HCT116 (cell line): ENCODE measurements at regions not wholly inside any gene's neighbourhood (a gene's known extent, or its start where the extent isn't known, plus 50 kb on each side); places are given as distances from the start of the nearest gene placed in this dataset.

Experiments
- ATAC-seq: fragments of 200-7000 bp; cut with Tn5 transposase; 2 replicates; pipeline ENCODE4 v1.9.1; 2020; ENCODE audit warnings: mild to moderate bottlenecking, moderate library complexity
- BruUV-seq: library from RNA; stranded (reverse); fragments of 400-500 nt; replicated peaks from 2 replicates; lab custom pipeline; 2021; lab: Mats Ljungman, UMichigan
- CTCF ChIA-PET: fragments of 300-600 bp; sonication (Branson Sonifier 250); formaldehyde crosslinking; loops from one replicate; lab custom pipeline; 2021; ENCODE audit warnings: antibody characterized with exemption; lab: Charles Lee
- POLR2A ChIA-PET: fragments of 300-600, 350-600 bp; sonication (Branson Sonifier 250); formaldehyde crosslinking; loops from one replicate; lab custom pipeline; 2021; ENCODE audit warnings: antibody characterized with exemption; lab: Charles Lee
- RAD21 ChIA-PET, 2 experiments: fragments of 300-600 bp; sonication (Branson Sonifier 250); formaldehyde crosslinking; loops; one replicate each; lab custom pipeline; 2023; ENCODE audit warnings: low total read pairs in 2 of 2; ENCODE audit not compliant: uncharacterized antibody in 2 of 2, unreplicated experiment in 2 of 2, low non-redundant PET in 1 of 2; lab: Charles Lee
- DNase-seq: peaks from one replicate; pipeline ENCODE4 v3.0.0-alpha.2; 2010; ENCODE audit warnings: low read depth, low spot score
- H2AFZ ChIP-seq: fragments of 200-600 bp; shearing (Covaris generic), sonication (generic); 2 replicates; pipeline ENCODE4 v1.6.1; 2017; ENCODE audit warnings: low read depth, mixed run types, mixed read lengths, antibody characterized with exemption, low read length; ENCODE audit not compliant: poor library complexity, severe bottlenecking
- H3K27ac ChIP-seq: 2 replicates; pipeline ENCODE4 v1.5.1; 2012; ENCODE audit warnings: low read depth, low read length
- H3K27me3 ChIP-seq: fragments of 200-600 bp; sonication (generic); 2 replicates; pipeline ENCODE4 v1.6.1; 2016; ENCODE audit warnings: mixed run types, low read length, mixed read lengths; ENCODE audit not compliant: insufficient read depth
- H3K36me3 ChIP-seq, 2 experiments: fragments of 200-500 bp in 1 of 2; fragments of 200-600 bp in 1 of 2; sonication (Bioruptor generic) in 1 of 2; sonication (generic) in 1 of 2; 2 replicates each; pipeline versions ENCODE4 v1.5.1 to v1.6.1; 2014 to 2016; ENCODE audit warnings: low read length in 2 of 2, inconsistent platforms in 1 of 2, mixed read lengths in 1 of 2, mixed run types in 1 of 2; ENCODE audit not compliant: insufficient read depth in 2 of 2, control insufficient read depth in 1 of 2
- H3K4me1 ChIP-seq, 2 experiments: fragments of 200-600 bp in 1 of 2; sonication (generic) in 1 of 2; 2 replicates each; pipeline versions ENCODE4 v1.5.1 to v1.6.1; 2012 to 2017; ENCODE audit warnings: low read length in 2 of 2, inconsistent platforms in 1 of 2, mild to moderate bottlenecking in 1 of 2, mixed read lengths in 1 of 2, mixed run types in 1 of 2, moderate library complexity in 1 of 2; ENCODE audit not compliant: insufficient read depth in 2 of 2, control insufficient read depth in 1 of 2
- H3K4me2 ChIP-seq: fragments of 200-600 bp; sonication (generic); 2 replicates; pipeline ENCODE4 v1.6.1; 2017; ENCODE audit warnings: mixed run types, low read length, mixed read lengths
- H3K4me3 ChIP-seq, 2 experiments: fragments of 200-600 bp in 1 of 2; sonication (generic) in 1 of 2; replicated peaks in 1 of 2; 2 replicates each; pipeline ENCODE4 v1.5.1; 2011 to 2016; ENCODE audit warnings: low read length in 2 of 2, control low read depth in 1 of 2, low read depth in 1 of 2, mild to moderate bottlenecking in 1 of 2, mixed read lengths in 1 of 2, mixed run types in 1 of 2
- H3K79me2 ChIP-seq: fragments of 200-600 bp; sonication (generic); 2 replicates; pipeline ENCODE4 v1.6.1; 2017; ENCODE audit warnings: mild to moderate bottlenecking, mixed run types, low read length, moderate library complexity, mixed read lengths; ENCODE audit not compliant: insufficient read depth
- H3K9ac ChIP-seq: fragments of 200-600 bp; sonication (generic); 2 replicates; pipeline ENCODE4 v1.6.1; 2016; ENCODE audit warnings: low read length, mixed read lengths
- H3K9me2 ChIP-seq: fragments of 200-600 bp; sonication (generic), shearing (Covaris generic); 2 replicates; pipeline ENCODE4 v1.6.1; 2017; ENCODE audit warnings: mixed run types, mild to moderate bottlenecking, moderate library complexity; ENCODE audit not compliant: insufficient read depth
- H3K9me3 ChIP-seq, 2 experiments: fragments of 200-500 bp in 1 of 2; fragments of 200-600 bp in 1 of 2; sonication (Bioruptor generic) in 1 of 2; sonication (generic) in 1 of 2; 2 replicates each; pipeline ENCODE4 v1.6.1; 2014 to 2017; ENCODE audit warnings: low read length in 2 of 2, mixed read lengths in 2 of 2, inconsistent platforms in 1 of 2, low read depth in 1 of 2, mild to moderate bottlenecking in 1 of 2, mixed run types in 1 of 2, moderate library complexity in 1 of 2; ENCODE audit not compliant: control insufficient read depth in 1 of 2, insufficient read depth in 1 of 2
- H4K20me1 ChIP-seq: fragments of 200-600 bp; sonication (generic), shearing (Covaris generic); 2 replicates; pipeline ENCODE4 v1.6.1; 2017; ENCODE audit warnings: mixed run types, mild to moderate bottlenecking, moderate library complexity; ENCODE audit not compliant: insufficient read depth
- CBX3 ChIP-seq: IDR thresholded peaks from 2 replicates; pipeline ENCODE4 v1.6.1; 2012; ENCODE audit warnings: low read depth
- CEBPB ChIP-seq: IDR thresholded peaks from 2 replicates; pipeline ENCODE4 v1.6.1; 2012; ENCODE audit warnings: low read depth
- CTCF ChIP-seq, 3 experiments: fragments of 200-600 bp in 1 of 3; sonication (generic) in 1 of 3; IDR thresholded peaks in 2 of 3; conservative IDR thresholded peaks in 1 of 3; 2 replicates each; pipeline ENCODE4 v1.5.1; 2012 to 2017; ENCODE audit warnings: low read depth in 2 of 3, low read length in 2 of 3, antibody characterized with exemption in 1 of 3, borderline replicate concordance in 1 of 3, control low read depth in 1 of 3, mild to moderate bottlenecking in 1 of 3, mixed read lengths in 1 of 3, mixed run types in 1 of 3, moderate library complexity in 1 of 3; ENCODE audit not compliant: insufficient read depth in 1 of 3
- ELF1 ChIP-seq: IDR thresholded peaks from 2 replicates; pipeline ENCODE4 v1.6.1; 2012; ENCODE audit warnings: low read depth, borderline replicate concordance
- MAX ChIP-seq: IDR thresholded peaks from 2 replicates; pipeline ENCODE4 v1.6.1; 2012
- POLR2A ChIP-seq: IDR thresholded peaks from 2 replicates; pipeline ENCODE4 v1.7.0; 2011; ENCODE audit warnings: borderline replicate concordance; ENCODE audit not compliant: insufficient read depth, insufficient read length; ENCODE audit errors: extremely low read depth
- POLR2AphosphoS5 ChIP-seq: IDR thresholded peaks from 2 replicates; pipeline ENCODE4 v1.6.1; 2011; ENCODE audit warnings: mild to moderate bottlenecking, low read depth, low read length, moderate library complexity
- RAD21 ChIP-seq: IDR thresholded peaks from 2 replicates; pipeline ENCODE4 v1.6.1; 2012; ENCODE audit warnings: low read depth, mild to moderate bottlenecking
- REST ChIP-seq: IDR thresholded peaks from 2 replicates; pipeline ENCODE4 v1.6.1; 2012; ENCODE audit warnings: low read depth
- SRF ChIP-seq: IDR thresholded peaks from 2 replicates; pipeline ENCODE4 v1.6.1; 2012; ENCODE audit warnings: low read depth
- YY1 ChIP-seq: IDR thresholded peaks from 2 replicates; pipeline ENCODE4 v1.6.1; 2011; ENCODE audit warnings: low read length, low read depth, moderate library complexity, mild to moderate bottlenecking; ENCODE audit not compliant: insufficient replicate concordance; ENCODE audit errors: extremely low read depth
- intact Hi-C: fragments of 100-400 bp; cut with micrococcal nuclease; formaldehyde crosslinking; loops from 2 replicates; pipeline ENCODE4 v1.10.0; 2022

- Histone ChIP-seq H3K9me3 (no peaks in the 10 kb centered on the region), H3K9ac (no peak overlapping the region), H3K4me1 (no peaks in the 10 kb centered on the region), H3K4me3 (no peak overlapping the region), H3K27ac (no peak overlapping the region), H2AFZ (no peak overlapping the region), H4K20me1 (no peaks in the 10 kb centered on the region), H3K79me2 (no peaks in the 10 kb centered on the region), H3K9me2 (no peaks in the 10 kb centered on the region), H3K27me3 (peaks cover 15% of the 10 kb centered on the region), H3K36me3 (no peaks in the 10 kb centered on the region), H3K4me2 (no peak overlapping the region)
- ATAC-seq (no peak), DNase-seq (no peak)
- TF ChIP-seq MAX (no peak), REST (no peak), POLR2A (no peak), SRF (no peak), CBX3 (no peak), YY1 (no peak), CTCF (IDR thresholded peaks at IDR 0.05 in 2 of 3, conservative IDR thresholded peaks at IDR 0.05 in 1 of 3; ENCODE audit: borderline replicate concordance in 1 of 3, insufficient read depth in 1 of 3, low read depth in 2 of 3, low read length in 2 of 3) (no peak), RAD21 (no peak), ELF1 (no peak), CEBPB (no peak), POLR2AphosphoS5 (no peak)
- BruUV-seq = no TSS peak
- POLR2A ChIA-PET = no interaction called here
- CTCF ChIA-PET = no interaction called here
- RAD21 ChIA-PET = no interaction called here
- intact Hi-C loops = loop anchor here (10.0 kb wide), 1 partner anchor 574 kb away; no protein-coding TSS in a partner anchor
Measured at GRCh38 chr13:78709028-78709427, 50.1 kb upstream of the OBI1 start.
